GM12864 (cell line): ENCODE measurements at regions not wholly inside any gene's neighbourhood (a gene's known extent, or its start where the extent isn't known, plus 50 kb on each side); places are given as distances from the start of the nearest gene placed in this dataset.

Source experiments
- DNase-seq: peaks from one replicate; pipeline ENCODE4 v3.0.0-alpha.2; 2011; ENCODE audit warnings: low read depth
- H3K4me3 ChIP-seq: 2 replicates; pipeline ENCODE4 v1.5.1; 2011; ENCODE audit warnings: mild to moderate bottlenecking, low read depth, low read length, control low read depth
- TF ChIP-seq, protein P1 (sequence below): IDR thresholded peaks from 2 replicates; pipeline ENCODE4 v1.5.1; 2011; ENCODE audit warnings: low read depth, mild to moderate bottlenecking, moderate library complexity, low read length, control low read depth, inconsistent platforms; ENCODE audit errors: missing control alignments

DNA sequence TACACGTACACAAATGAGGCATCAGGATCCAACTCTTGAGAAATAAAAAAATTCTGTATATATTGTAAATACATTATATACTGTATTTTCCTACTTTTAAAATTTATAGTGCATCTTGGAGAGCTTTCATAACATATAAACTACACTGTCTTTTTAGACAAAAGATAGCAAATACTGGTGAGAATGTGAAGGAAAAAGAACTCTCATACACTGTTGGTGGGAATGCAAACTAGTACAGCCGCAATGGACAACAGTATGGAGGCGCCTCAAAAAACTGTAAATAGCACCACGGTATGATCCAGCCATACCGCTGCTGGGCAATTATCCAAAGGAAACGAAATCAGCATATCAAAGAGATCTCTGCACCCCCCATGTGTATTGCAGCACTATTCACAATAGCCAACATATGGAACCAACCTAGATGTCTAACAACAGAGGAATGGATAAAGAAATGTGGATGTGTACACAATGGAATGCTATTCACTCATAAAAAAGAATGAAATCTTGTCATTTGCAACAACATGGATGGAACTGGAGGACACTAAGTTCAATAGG, 292.4 kb downstream of the EFNB2 start:
- DNase-seq: no peak
- H3K4me3 ChIP-seq: no peak overlapping the region
- TF ChIP-seq, protein P1, sequence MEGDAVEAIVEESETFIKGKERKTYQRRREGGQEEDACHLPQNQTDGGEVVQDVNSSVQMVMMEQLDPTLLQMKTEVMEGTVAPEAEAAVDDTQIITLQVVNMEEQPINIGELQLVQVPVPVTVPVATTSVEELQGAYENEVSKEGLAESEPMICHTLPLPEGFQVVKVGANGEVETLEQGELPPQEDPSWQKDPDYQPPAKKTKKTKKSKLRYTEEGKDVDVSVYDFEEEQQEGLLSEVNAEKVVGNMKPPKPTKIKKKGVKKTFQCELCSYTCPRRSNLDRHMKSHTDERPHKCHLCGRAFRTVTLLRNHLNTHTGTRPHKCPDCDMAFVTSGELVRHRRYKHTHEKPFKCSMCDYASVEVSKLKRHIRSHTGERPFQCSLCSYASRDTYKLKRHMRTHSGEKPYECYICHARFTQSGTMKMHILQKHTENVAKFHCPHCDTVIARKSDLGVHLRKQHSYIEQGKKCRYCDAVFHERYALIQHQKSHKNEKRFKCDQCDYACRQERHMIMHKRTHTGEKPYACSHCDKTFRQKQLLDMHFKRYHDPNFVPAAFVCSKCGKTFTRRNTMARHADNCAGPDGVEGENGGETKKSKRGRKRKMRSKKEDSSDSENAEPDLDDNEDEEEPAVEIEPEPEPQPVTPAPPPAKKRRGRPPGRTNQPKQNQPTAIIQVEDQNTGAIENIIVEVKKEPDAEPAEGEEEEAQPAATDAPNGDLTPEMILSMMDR: no peak

DNA sequence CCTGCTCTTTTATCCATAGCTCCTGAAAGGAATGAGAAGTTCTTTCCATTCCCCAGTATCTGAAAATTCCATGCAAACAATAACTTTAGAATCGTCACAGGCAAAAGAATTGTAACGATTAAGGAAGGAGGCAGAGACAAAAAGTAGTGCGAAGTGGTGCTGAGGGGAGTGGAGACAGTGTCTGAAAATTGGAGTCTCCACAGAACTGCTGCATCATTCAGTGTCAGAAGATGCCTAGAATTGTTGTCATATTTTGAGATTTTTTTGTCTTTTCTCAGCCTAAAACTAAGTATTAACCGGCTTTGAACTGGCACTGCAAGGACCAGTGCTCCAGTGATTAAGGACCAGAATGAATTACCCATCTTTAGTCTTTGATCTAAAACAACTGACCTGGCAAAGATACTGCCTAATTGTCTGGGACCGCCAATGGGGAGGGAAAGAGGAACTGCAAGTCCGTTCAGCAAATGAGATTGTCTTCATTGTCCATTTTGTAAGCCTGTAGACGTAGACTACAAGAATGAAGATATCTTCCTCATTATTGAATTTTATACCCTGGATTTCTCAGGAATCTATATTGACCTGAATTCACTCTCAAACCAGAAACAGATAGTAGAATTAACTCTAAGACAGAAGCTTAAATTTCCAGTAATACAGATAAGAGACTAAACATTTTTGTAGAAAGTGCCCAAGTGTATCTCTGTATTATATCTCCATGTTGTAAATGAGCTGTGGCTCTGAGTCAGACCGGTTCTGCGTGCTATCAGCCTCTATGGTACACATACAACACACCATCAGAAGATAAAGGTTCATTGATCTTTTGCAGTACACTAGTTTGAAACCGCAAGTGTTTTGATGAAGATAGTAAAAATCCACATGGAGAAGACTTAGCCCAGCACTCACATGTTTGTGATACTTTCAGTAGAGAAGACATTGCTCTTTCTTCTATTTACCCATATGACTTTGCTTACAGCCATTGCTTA, 293.2 kb downstream of the EFNB2 start:
- H3K4me3 ChIP-seq: no peak overlapping the region
- DNase-seq: no peak
- TF ChIP-seq, protein P1: no peak

DNA sequence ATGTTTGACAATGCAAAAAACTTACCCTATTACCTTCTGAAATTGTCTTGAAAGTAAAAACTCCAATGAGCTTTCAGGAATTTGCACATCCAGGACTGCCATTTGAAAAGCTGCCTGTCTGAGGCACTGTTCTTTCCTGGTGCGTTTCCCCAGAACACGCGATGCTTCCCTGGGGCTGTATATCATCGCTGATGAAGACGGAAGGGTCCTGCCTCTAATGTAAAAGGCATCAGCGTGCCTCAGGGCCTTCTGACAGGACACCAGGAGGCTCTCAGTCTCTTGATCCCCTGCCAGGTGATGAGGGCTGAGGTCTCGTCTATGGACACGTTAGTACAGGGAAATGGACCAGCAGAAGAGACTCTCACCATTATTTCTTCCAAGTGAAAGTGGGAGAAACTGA, 296.8 kb downstream of the EFNB2 start:
- DNase-seq: no peak
- TF ChIP-seq, protein P1: no peak
- H3K4me3 ChIP-seq: no peak overlapping the region

DNA sequence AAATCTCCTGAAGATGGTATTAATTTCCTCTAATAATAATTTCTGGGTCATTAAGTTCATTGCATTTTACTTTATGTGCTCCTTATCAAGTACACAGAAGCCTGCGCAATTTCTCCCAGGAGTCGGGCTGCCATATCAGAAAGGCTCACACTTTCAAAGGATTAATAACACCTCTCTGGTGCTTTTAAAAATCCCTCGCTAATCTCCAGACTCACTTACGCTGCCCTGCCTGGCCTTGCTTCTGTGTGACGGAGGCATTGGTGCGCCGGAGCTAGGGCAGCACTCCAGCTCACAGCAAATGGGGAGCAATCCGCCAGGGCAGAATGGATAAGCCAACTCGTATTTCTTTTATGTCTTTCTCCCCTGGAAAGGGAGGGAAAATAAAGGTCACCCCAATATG, 300.8 kb downstream of the EFNB2 start:
- H3K4me3 ChIP-seq: no peak overlapping the region
- TF ChIP-seq, protein P1: no peak
- DNase-seq: no peak

DNA sequence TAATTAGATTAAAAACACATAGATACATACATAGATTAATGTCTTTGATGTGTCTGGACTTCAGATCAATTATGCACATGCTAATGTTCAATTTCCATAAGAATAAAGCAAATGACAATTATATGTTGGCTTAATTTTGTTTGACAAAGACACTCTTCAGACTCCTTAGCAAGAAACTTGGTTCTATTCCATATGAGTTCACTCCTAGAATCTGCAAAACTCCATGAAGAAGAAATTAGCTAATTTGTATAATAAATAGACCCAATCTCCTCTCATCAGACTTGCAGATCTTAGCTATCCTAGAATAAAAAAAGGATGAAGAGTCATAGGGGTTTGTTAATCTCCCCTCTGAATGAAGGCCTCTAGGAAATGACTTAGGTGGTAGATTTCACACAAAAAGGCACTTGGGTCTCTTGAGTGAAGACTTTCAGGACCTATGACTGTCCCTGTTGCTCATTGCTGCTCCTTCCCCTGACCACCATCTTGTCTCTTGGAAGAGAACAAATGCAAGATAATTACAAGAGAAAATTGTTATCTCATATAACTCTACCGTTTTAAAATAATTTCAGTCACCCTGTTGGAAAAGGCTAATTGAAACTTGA, 302.2 kb downstream of the EFNB2 start:
- DNase-seq: no peak
- H3K4me3 ChIP-seq: no peak overlapping the region
- TF ChIP-seq, protein P1: no peak

DNA sequence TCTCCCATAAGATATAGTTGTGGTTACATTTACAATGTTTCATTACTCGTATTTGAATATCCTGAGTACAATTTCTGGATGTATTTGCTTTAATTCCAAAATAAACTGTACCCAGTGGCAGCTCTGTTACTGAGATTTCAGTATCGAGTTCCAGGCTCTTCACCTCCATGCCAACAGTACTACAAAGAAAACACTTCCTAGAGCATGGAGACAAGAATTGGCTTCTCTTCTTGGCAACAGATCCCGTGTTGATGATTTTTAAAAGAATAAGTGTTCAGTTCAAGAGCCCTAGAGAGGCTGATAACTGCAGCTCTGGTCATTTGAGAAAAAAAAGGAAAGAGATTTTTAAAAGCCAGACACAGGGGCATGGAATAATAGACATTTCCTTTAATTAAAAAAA, 302.8 kb downstream of the EFNB2 start:
- TF ChIP-seq, protein P1: no peak
- no peak for DNase-seq

More for the DNA sequence above, 302.8 kb downstream of the EFNB2 start:
- H3K4me3 ChIP-seq: no peak overlapping the region
